GM23248 (cell line): ENCODE measurements at regions not wholly inside any gene's neighbourhood (a gene's known extent, or its start where the extent isn't known, plus 50 kb on each side); places are given as distances from the start of the nearest gene placed in this dataset.
"Not testable (repeated sequence)": the region's sequence is repeated elsewhere in the genome, so short reads cannot be mapped to it uniquely, and the experiment has no call there.

Source experiments
- DNase-seq: peaks from one replicate; pipeline ENCODE4 v3.0.0-alpha.2; 2015
- H2AFZ ChIP-seq: fragments of 200-600 bp; sonication (generic); 2 replicates; pipeline ENCODE4 v1.6.1; 2016; ENCODE audit warnings: antibody characterized with exemption
- H3F3A ChIP-seq: fragments of 200-600 bp; sonication (generic); 2 replicates; pipeline ENCODE4 v1.6.1; 2016; ENCODE audit warnings: mild to moderate bottlenecking, antibody characterized with exemption, mixed run types; ENCODE audit not compliant: insufficient read depth
- H3K27ac ChIP-seq: fragments of 200-600 bp; sonication (generic); 2 replicates; pipeline ENCODE4 v1.5.1; 2016; ENCODE audit warnings: mild to moderate bottlenecking
- H3K27me3 ChIP-seq: fragments of 200-600 bp; sonication (generic); replicated peaks from 2 replicates; pipeline ENCODE4 v1.6.1; 2016; ENCODE audit warnings: mild to moderate bottlenecking; ENCODE audit not compliant: insufficient read depth
- H3K36me3 ChIP-seq: fragments of 200-600 bp; sonication (generic); 2 replicates; pipeline ENCODE4 v1.6.1; 2016; ENCODE audit warnings: low read depth, mild to moderate bottlenecking
- H3K4me1 ChIP-seq: fragments of 200-600 bp; sonication (generic); 2 replicates; pipeline ENCODE4 v1.6.1; 2016; ENCODE audit warnings: mild to moderate bottlenecking; ENCODE audit not compliant: insufficient read depth
- H3K4me2 ChIP-seq: fragments of 200-600 bp; sonication (generic); one replicate; pipeline ENCODE4 v1.6.1; 2016; ENCODE audit warnings: mild to moderate bottlenecking; ENCODE audit not compliant: unreplicated experiment
- H3K4me3 ChIP-seq: fragments of 200-600 bp; sonication (generic); 2 replicates; pipeline ENCODE4 v1.5.1; 2016; ENCODE audit warnings: mild to moderate bottlenecking
- H3K79me2 ChIP-seq: fragments of 200-600 bp; sonication (generic); 2 replicates; pipeline ENCODE4 v1.6.1; 2016; ENCODE audit warnings: mild to moderate bottlenecking; ENCODE audit not compliant: insufficient read depth
- H3K9ac ChIP-seq: fragments of 200-600 bp; sonication (generic); 2 replicates; pipeline ENCODE4 v1.6.1; 2016; ENCODE audit warnings: mild to moderate bottlenecking
- H3K9me2 ChIP-seq: fragments of 200-600 bp; sonication (generic); 2 replicates; pipeline ENCODE4 v1.6.1; 2016; ENCODE audit warnings: mixed run types, mild to moderate bottlenecking, moderate library complexity; ENCODE audit not compliant: insufficient read depth
- H3K9me3 ChIP-seq: fragments of 200-600 bp; sonication (generic); one replicate; pipeline ENCODE4 v1.6.1; 2017; ENCODE audit warnings: low read depth
- H4K20me1 ChIP-seq: fragments of 200-600 bp; sonication (generic); 2 replicates; pipeline ENCODE4 v1.6.0; 2016; ENCODE audit not compliant: insufficient read depth
- EZH2 ChIP-seq: fragments of 200-600 bp; sonication (generic); IDR thresholded peaks from 2 replicates; pipeline ENCODE4 v1.6.1; 2018; ENCODE audit warnings: antibody characterized with exemption, mild to moderate bottlenecking; ENCODE audit not compliant: insufficient read depth, poor library complexity, severe bottlenecking
- EZH2phosphoT487 ChIP-seq: fragments of 200-600 bp; sonication (generic); IDR thresholded peaks from 2 replicates; pipeline ENCODE4 v1.6.1; 2018; ENCODE audit warnings: antibody characterized with exemption, moderate library complexity, mild to moderate bottlenecking, low read depth; ENCODE audit not compliant: insufficient read depth
- WGBS, 2 experiments: methylation state at CpG; one replicate each; pipeline ENCODE4 v1.1.6; 2015 to 2017; ENCODE audit warnings: low lambda C conversion rate in 2 of 2, low coverage in 1 of 2; ENCODE audit errors: missing lambda C conversion rate in 2 of 2; 5-methylcytosine and 5-hydroxymethylcytosine counted together
- in situ Hi-C: fragments of 300-500 bp; cut with MboI; formaldehyde crosslinking; loops from 2 replicates; pipeline ENCODE4 v1.15.0; 2020

DNA sequence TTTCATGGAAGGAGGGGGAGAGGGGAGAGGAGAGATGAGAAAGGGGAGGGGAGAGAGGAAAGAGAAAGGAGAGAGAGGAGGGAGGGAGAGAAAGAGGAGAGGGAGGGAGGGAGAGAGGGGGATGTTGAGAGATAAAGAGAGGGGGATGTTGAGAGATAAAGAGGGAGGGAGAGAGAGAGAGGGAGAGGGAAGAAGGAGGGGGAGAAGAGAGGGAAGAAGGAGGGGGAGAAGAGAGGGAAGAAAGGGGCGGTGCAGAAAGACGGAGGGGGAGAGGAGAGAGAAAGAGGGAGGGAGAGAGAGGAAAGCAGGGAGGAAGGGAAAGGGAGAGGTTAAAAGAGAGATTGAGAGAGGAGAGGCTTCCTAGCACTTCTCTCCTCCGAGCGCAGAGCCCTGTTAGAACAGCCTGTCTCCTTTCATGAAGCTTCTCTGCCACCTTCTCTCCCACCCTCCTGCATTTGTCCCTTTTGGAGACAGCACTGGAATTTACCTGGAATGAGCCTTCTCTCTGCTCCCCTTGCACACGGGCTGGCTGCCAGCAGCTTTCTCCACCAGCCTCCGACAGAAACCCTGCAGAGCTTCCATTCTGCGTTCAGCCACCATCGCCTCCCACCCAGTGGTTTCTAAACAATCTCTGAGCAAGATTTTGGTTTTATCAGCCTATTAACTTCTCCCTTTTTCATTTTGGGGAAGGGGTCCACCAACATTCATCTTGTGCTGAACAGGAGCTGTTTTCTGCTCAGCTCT lies 74.0 kb upstream of the CARD11 start:
- 21 to 26% methylated on average over 6 to 8 of the region's 8 CpGs for WGBS, 2 experiments
- Histone ChIP-seq H3K9me2 (no peaks in the 10 kb centered on the region), H3K27me3 (no peaks in the 10 kb centered on the region), H3K79me2 (no peaks in the 10 kb centered on the region), H2AFZ (no peak overlapping the region), H3K27ac (no peak overlapping the region), H3K36me3 (no peaks in the 10 kb centered on the region), H4K20me1 (no peaks in the 10 kb centered on the region), H3F3A (no peaks in the 10 kb centered on the region), H3K4me2 (no peak overlapping the region), H3K9me3 (no peaks in the 10 kb centered on the region), H3K4me1 (no peaks in the 10 kb centered on the region), H3K4me3 (no peak overlapping the region), H3K9ac (no peak overlapping the region)
- TF ChIP-seq EZH2phosphoT487 = no peak
- TF ChIP-seq EZH2 = no peak
- DNase-seq = no peak
- in situ Hi-C loops = no loop called here

DNA sequence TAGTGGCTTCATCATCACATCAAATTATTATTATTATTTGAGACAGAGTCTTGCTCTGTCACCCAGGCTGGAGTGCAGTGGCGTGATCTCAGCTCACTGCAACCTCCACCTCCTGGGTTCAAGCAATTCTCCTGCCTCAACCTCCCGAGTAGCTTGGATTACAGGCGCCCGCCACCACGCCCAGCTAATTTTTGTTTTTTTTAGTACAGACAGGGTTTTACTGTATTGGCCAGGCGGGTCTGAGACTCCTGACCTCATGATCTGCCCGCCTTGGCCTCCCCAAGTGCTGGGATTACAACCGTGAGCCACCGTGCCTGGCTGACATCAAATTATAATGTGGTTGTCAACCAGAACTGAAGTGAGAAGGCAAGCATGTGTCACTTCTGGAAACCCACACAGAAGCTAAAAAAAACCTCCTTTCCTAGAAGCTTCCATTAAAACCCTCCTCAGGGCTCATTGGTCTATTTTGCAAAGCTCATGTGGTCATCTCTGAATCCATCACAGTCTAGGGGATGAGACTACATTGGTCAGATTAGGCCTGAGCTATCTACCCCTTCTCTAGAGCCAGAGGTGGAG lies 75.8 kb upstream of the CARD11 start:
- in situ Hi-C loops = not testable (repeated sequence)

DNA sequence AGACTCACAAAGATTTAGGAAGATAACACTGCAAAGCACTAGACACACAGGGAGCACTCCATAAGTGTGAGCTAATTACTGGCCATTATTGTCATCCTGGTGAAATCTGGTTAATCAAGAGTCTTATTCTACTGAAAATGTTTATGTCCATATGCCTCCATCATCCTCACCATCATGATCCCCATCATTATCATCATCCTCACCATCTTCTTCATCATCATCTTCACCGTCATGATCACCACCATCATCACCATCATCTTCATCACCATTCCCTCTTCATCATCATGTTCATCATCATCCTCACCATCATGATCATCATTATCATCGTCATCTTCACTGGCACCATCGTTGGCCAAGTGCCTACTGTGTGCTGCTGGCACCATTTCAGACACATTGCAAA lies 76.3 kb upstream of the CARD11 start:
- no peaks in the 10 kb centered on the region for H3K9me2 ChIP-seq
- no peaks in the 10 kb centered on the region for H3K36me3 ChIP-seq
- no peak overlapping the region for H3K27ac ChIP-seq
- no peaks in the 10 kb centered on the region for H3K79me2 ChIP-seq
- no peaks in the 10 kb centered on the region for H3K9me3 ChIP-seq
- TF ChIP-seq EZH2phosphoT487 (no peak), EZH2 (no peak)
- in situ Hi-C loops = no loop called here
- no peaks in the 10 kb centered on the region for H4K20me1 ChIP-seq
- WGBS, 2 experiments = 14 to 15% methylated on average over 3 of the region's 3 CpGs
- H3K4me3 ChIP-seq = no peak overlapping the region
- no peak overlapping the region for H3K9ac ChIP-seq
- H3F3A ChIP-seq = no peaks in the 10 kb centered on the region
- H3K4me1 ChIP-seq = no peaks in the 10 kb centered on the region
- no peaks in the 10 kb centered on the region for H3K27me3 ChIP-seq
- H2AFZ ChIP-seq = no peak overlapping the region
- DNase-seq = no peak
- no peak overlapping the region for H3K4me2 ChIP-seq

More for the DNA sequence above, 75.8 kb upstream of the CARD11 start:
- WGBS, 2 experiments = 21 to 35% methylated on average over 5 to 9 of the region's 9 CpGs
- not testable (repeated sequence) for H3K4me2 ChIP-seq, H3K79me2 ChIP-seq, H2AFZ ChIP-seq, H3K4me3 ChIP-seq, H3K9ac ChIP-seq, H3K27ac ChIP-seq, H3K27me3 ChIP-seq, H3K36me3 ChIP-seq, H3F3A ChIP-seq, DNase-seq, H3K9me2 ChIP-seq, H3K4me1 ChIP-seq, H4K20me1 ChIP-seq, H3K9me3 ChIP-seq

DNA sequence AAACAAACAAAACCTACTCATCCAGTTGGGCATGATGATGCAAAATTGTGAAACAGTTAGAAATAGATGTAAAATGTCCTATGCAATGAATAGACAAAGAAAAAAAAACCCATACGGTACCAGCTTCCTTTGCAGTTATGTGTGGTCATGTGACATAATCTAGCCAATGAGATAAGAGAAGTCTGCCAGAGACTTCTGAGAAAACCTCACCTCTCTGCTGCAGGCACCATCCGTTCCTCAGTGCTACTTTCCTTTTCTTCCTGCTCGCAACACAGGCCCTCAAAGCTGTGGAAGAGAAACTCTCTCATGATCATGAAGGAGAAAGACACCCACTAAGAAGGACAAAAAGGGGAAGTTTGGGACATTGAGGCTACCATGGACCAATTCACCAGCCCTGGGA lies 76.8 kb upstream of the CARD11 start:
- Histone ChIP-seq H3K9me2 (no peaks in the 10 kb centered on the region), H4K20me1 (no peaks in the 10 kb centered on the region)
- TF ChIP-seq EZH2 (no peak), EZH2phosphoT487 (no peak)

More for the DNA sequence above, 76.8 kb upstream of the CARD11 start:
- WGBS, 2 experiments = 39 to 50% methylated on average over 3 of the region's 3 CpGs
- in situ Hi-C loops = no loop called here
- H3F3A ChIP-seq = no peaks in the 10 kb centered on the region
- H2AFZ ChIP-seq = no peak overlapping the region
- H3K4me1 ChIP-seq = no peaks in the 10 kb centered on the region
- no peaks in the 10 kb centered on the region for H3K9me3 ChIP-seq
- no peaks in the 10 kb centered on the region for H3K36me3 ChIP-seq
- H3K4me3 ChIP-seq = no peak overlapping the region
- no peak overlapping the region for H3K9ac ChIP-seq
- no peak for DNase-seq
- H3K4me2 ChIP-seq = no peak overlapping the region
- no peaks in the 10 kb centered on the region for H3K27me3 ChIP-seq
- H3K79me2 ChIP-seq = no peaks in the 10 kb centered on the region
- H3K27ac ChIP-seq = no peak overlapping the region
